Brain microvascular endothelial cell (primary cell): ENCODE measurements at regions not wholly inside any gene's neighbourhood (a gene's known extent, or its start where the extent isn't known, plus 50 kb on each side); places are given as distances from the start of the nearest gene placed in this dataset.

Experiments
- DNase-seq: peaks from one replicate; pipeline ENCODE4 v3.0.0-alpha.2; 2020
- H3K27ac ChIP-seq: fragments of 250-450 bp; sonication (Bioruptor Pico); 2 replicates; pipeline ENCODE4 v1.5.1; 2020; ENCODE audit warnings: mild to moderate bottlenecking, moderate library complexity
- H3K27me3 ChIP-seq: fragments of 250-450 bp; sonication (Bioruptor Pico); replicated peaks from 2 replicates; pipeline ENCODE4 v1.5.1; 2020; ENCODE audit warnings: mild to moderate bottlenecking
- H3K36me3 ChIP-seq: fragments of 250-450 bp; sonication (Bioruptor Pico); replicated peaks from 2 replicates; pipeline ENCODE4 v1.5.1; 2020; ENCODE audit warnings: mild to moderate bottlenecking
- H3K4me3 ChIP-seq: 2 replicates; pipeline ENCODE4 v1.5.1; 2011; ENCODE audit warnings: low read depth, mild to moderate bottlenecking, control low read depth, low read length, moderate library complexity
- CTCF ChIP-seq: IDR thresholded peaks from 2 replicates; pipeline ENCODE4 v1.5.1; 2011; ENCODE audit warnings: low read depth, mild to moderate bottlenecking, moderate library complexity, low read length, control low read depth, inconsistent platforms; ENCODE audit errors: missing control alignments
- in situ Hi-C: cut with HindIII; loops from 2 replicates; pipeline ENCODE4 v1.10.0; 2017; ENCODE audit warnings: low sequenced_read_pairs, low pct_ligation_motif_present

- no peaks in the 10 kb centered on the region for H3K36me3 ChIP-seq
- H3K27me3 ChIP-seq = no peaks in the 10 kb centered on the region
- no peak for TF ChIP-seq CTCF
- DNase-seq = no peak
- in situ Hi-C loops = no loop called here
- H3K27ac ChIP-seq = no peak overlapping the region
- no peak overlapping the region for H3K4me3 ChIP-seq
These were observed 1685.4 kb downstream of the MRPL39 start for GRCh38 chr21:23921670-23922418.

- no peak overlapping the region for H3K4me3 ChIP-seq
- no peak overlapping the region for H3K27ac ChIP-seq
- H3K36me3 ChIP-seq = no peaks in the 10 kb centered on the region
- no peak for TF ChIP-seq CTCF
- no peaks in the 10 kb centered on the region for H3K27me3 ChIP-seq
- in situ Hi-C loops = no loop called here
- DNase-seq = no peak
These were observed 1706.6 kb downstream of the MRPL39 start for GRCh38 chr21:23900727-23901126.

GRCh38 chr21:23899561-23899960 lies 1707.7 kb downstream of the MRPL39 start:
- Histone ChIP-seq H3K4me3 (no peak overlapping the region), H3K27ac (no peak overlapping the region), H3K27me3 (no peaks in the 10 kb centered on the region), H3K36me3 (no peaks in the 10 kb centered on the region)
- in situ Hi-C loops = no loop called here
- no peak for DNase-seq
- no peak for TF ChIP-seq CTCF

GRCh38 chr21:23890652-23891051 lies 1716.6 kb downstream of the MRPL39 start:
- in situ Hi-C loops = no loop called here

GRCh38 chr21:23887725-23888306 lies 1719.5 kb downstream of the MRPL39 start:
- Histone ChIP-seq H3K4me3 (no peak overlapping the region), H3K27ac (no peak overlapping the region), H3K27me3 (no peaks in the 10 kb centered on the region), H3K36me3 (no peaks in the 10 kb centered on the region)
- no peak for DNase-seq
- TF ChIP-seq CTCF = no peak
- in situ Hi-C loops = no loop called here

More at GRCh38 chr21:23890652-23891051, 1716.6 kb downstream of the MRPL39 start:
- TF ChIP-seq CTCF = no peak
- Histone ChIP-seq H3K27me3 (no peaks in the 10 kb centered on the region), H3K4me3 (no peak overlapping the region), H3K27ac (no peak overlapping the region), H3K36me3 (no peaks in the 10 kb centered on the region)
- no peak for DNase-seq
